Neural cell (in vitro differentiated cells): ENCODE measurements at regions not wholly inside any gene's neighbourhood (a gene's known extent, or its start where the extent isn't known, plus 50 kb on each side); places are given as distances from the start of the nearest gene placed in this dataset.

Experiments used
- H2AFZ ChIP-seq: fragments of 200-600, 300-800 bp; sonication (generic), shearing (Covaris generic); 2 replicates; pipeline ENCODE4 v1.6.0; 2014; ENCODE audit warnings: low read depth, mild to moderate bottlenecking, antibody characterized with exemption, low read length, moderate library complexity
- H3F3A ChIP-seq: fragments of 200-600 bp; shearing (Covaris generic); 2 replicates; pipeline ENCODE4 v1.6.1; 2016; ENCODE audit warnings: mild to moderate bottlenecking, moderate library complexity, mixed read lengths, antibody characterized with exemption, low read length; ENCODE audit not compliant: insufficient read depth, poor library complexity, severe bottlenecking
- H3K27ac ChIP-seq: fragments of 200-600, 300-800 bp; sonication (generic), shearing (Covaris generic); 2 replicates; pipeline ENCODE4 v1.5.1; 2014; ENCODE audit warnings: mild to moderate bottlenecking, low read length, moderate library complexity
- H3K27me3 ChIP-seq: fragments of 300-800, 200-600 bp; sonication (generic), shearing (Covaris generic); 2 replicates; pipeline ENCODE4 v1.6.0; 2014; ENCODE audit warnings: mild to moderate bottlenecking, low read depth, low read length, moderate library complexity; ENCODE audit not compliant: insufficient read depth
- H3K36me3 ChIP-seq: fragments of 300-800, 200-600 bp; sonication (generic), shearing (Covaris generic); 2 replicates; pipeline ENCODE4 v1.5.1; 2014; ENCODE audit warnings: mild to moderate bottlenecking, antibody characterized with exemption, low read length, moderate library complexity; ENCODE audit not compliant: insufficient read depth
- H3K4me2 ChIP-seq: fragments of 300-800, 200-600 bp; sonication (generic), shearing (Covaris generic); 2 replicates; pipeline ENCODE4 v1.6.0; 2014; ENCODE audit warnings: mild to moderate bottlenecking, low read length
- H3K4me3 ChIP-seq: fragments of 300-800, 200-600 bp; sonication (generic), shearing (Covaris generic); 2 replicates; pipeline ENCODE4 v1.5.1; 2014; ENCODE audit warnings: mild to moderate bottlenecking, low read length, moderate library complexity
- H3K79me2 ChIP-seq: fragments of 200-600 bp; shearing (Covaris generic); replicated peaks from 2 replicates; pipeline ENCODE4 v1.6.0; 2014; ENCODE audit warnings: mild to moderate bottlenecking, low read length, moderate library complexity; ENCODE audit not compliant: insufficient read depth
- H3K9ac ChIP-seq: fragments of 300-800, 200-600 bp; sonication (generic), shearing (Covaris generic); 2 replicates; pipeline ENCODE4 v1.6.1; 2016; ENCODE audit warnings: mild to moderate bottlenecking, low read length, mixed read lengths
- H3K9me2 ChIP-seq: fragments of 200-600 bp; shearing (Covaris generic); 2 replicates; pipeline ENCODE4 v1.6.1; 2016; ENCODE audit warnings: mild to moderate bottlenecking, low read length, mixed read lengths; ENCODE audit not compliant: insufficient read depth
- H3K9me3 ChIP-seq: fragments of 200-600, 300-800 bp; sonication (generic), shearing (Covaris generic); 2 replicates; pipeline ENCODE4 v1.6.1; 2016; ENCODE audit warnings: mild to moderate bottlenecking, mixed run types, low read length, moderate library complexity, mixed read lengths
- H4K20me1 ChIP-seq: fragments of 200-600 bp; shearing (Covaris generic); 2 replicates; pipeline ENCODE4 v1.6.1; 2016; ENCODE audit warnings: mild to moderate bottlenecking, mixed run types; ENCODE audit not compliant: insufficient read depth
- EP300 ChIP-seq: fragments of 450-650 bp; conservative IDR thresholded peaks from 2 replicates; pipeline ENCODE4 v1.6.1; 2014; ENCODE audit warnings: antibody characterized with exemption, mild to moderate bottlenecking, moderate library complexity; ENCODE audit not compliant: poor library complexity, severe bottlenecking
- EZH2 ChIP-seq: fragments of 200-600, 300-800 bp; shearing (Covaris generic), sonication (generic); IDR thresholded peaks from 2 replicates; pipeline ENCODE4 v1.6.1; 2014; ENCODE audit warnings: antibody characterized with exemption, low read length, borderline replicate concordance, mild to moderate bottlenecking; ENCODE audit not compliant: insufficient read depth, poor library complexity, severe bottlenecking
- MXI1 ChIP-seq: fragments of 450-650 bp; conservative IDR thresholded peaks from 2 replicates; pipeline ENCODE4 v1.6.1; 2014; ENCODE audit warnings: antibody characterized with exemption, mild to moderate bottlenecking; ENCODE audit not compliant: poor library complexity, severe bottlenecking
- POLR2AphosphoS5 ChIP-seq: IDR thresholded peaks from 2 replicates; pipeline ENCODE4 v1.6.1; 2012
- RAD21 ChIP-seq: fragments of 450-650 bp; conservative IDR thresholded peaks from 2 replicates; pipeline ENCODE4 v1.6.1; 2014; ENCODE audit warnings: antibody characterized with exemption, mild to moderate bottlenecking, moderate library complexity
- REST ChIP-seq: IDR thresholded peaks from 2 replicates; pipeline ENCODE4 v1.6.1; 2012; ENCODE audit warnings: borderline replicate concordance
- SMC3 ChIP-seq: fragments of 450-650 bp; conservative IDR thresholded peaks from 2 replicates; pipeline ENCODE4 v1.6.1; 2014; ENCODE audit warnings: antibody characterized with exemption, mild to moderate bottlenecking, moderate library complexity; ENCODE audit not compliant: poor library complexity
- TAF1 ChIP-seq: IDR thresholded peaks from 2 replicates; pipeline ENCODE4 v1.6.1; 2012; ENCODE audit warnings: low read depth
- TF ChIP-seq, protein P1 (sequence below): fragments of 450-650 bp; IDR thresholded peaks from 2 replicates; pipeline ENCODE4 v1.5.1; 2014; ENCODE audit warnings: antibody characterized with exemption, mild to moderate bottlenecking, moderate library complexity; ENCODE audit not compliant: poor library complexity, severe bottlenecking

DNA sequence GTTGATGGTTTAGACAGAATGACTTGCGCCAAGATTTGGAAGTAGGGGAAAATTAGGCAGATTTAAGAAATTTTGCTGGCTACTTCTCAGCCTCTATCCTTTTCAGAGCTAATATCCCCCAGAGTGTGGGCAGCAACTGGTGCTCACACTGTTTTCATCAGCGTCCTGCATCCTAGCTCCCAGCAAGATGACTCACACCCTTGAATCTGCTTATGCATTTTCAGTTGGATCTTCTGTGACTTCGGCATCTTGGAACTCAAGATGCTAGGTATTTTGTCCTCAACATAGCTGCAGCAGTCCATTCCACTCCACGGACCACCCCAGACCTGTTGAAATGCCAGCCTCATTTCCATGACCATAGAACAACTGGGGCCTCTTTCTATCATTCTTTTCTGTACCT, 336.1 kb upstream of the NR2F2 start:
- H3K36me3 ChIP-seq = no peaks in the 10 kb centered on the region
- no peaks in the 10 kb centered on the region for H3K9me2 ChIP-seq
- no peak overlapping the region for H3K4me2 ChIP-seq
- no peaks in the 10 kb centered on the region for H3F3A ChIP-seq
- H3K9ac ChIP-seq = no peak overlapping the region
- no peak overlapping the region for H2AFZ ChIP-seq
- H3K79me2 ChIP-seq = no peaks in the 10 kb centered on the region
- no peaks in the 10 kb centered on the region for H3K27me3 ChIP-seq
- H3K4me3 ChIP-seq = no peak overlapping the region
- no peaks in the 10 kb centered on the region for H3K9me3 ChIP-seq
- H4K20me1 ChIP-seq = no peaks in the 10 kb centered on the region
- TF ChIP-seq EZH2 = no peak
- TF ChIP-seq, protein P1, sequence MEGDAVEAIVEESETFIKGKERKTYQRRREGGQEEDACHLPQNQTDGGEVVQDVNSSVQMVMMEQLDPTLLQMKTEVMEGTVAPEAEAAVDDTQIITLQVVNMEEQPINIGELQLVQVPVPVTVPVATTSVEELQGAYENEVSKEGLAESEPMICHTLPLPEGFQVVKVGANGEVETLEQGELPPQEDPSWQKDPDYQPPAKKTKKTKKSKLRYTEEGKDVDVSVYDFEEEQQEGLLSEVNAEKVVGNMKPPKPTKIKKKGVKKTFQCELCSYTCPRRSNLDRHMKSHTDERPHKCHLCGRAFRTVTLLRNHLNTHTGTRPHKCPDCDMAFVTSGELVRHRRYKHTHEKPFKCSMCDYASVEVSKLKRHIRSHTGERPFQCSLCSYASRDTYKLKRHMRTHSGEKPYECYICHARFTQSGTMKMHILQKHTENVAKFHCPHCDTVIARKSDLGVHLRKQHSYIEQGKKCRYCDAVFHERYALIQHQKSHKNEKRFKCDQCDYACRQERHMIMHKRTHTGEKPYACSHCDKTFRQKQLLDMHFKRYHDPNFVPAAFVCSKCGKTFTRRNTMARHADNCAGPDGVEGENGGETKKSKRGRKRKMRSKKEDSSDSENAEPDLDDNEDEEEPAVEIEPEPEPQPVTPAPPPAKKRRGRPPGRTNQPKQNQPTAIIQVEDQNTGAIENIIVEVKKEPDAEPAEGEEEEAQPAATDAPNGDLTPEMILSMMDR = no peak
- H3K27ac ChIP-seq = no peak overlapping the region

DNA sequence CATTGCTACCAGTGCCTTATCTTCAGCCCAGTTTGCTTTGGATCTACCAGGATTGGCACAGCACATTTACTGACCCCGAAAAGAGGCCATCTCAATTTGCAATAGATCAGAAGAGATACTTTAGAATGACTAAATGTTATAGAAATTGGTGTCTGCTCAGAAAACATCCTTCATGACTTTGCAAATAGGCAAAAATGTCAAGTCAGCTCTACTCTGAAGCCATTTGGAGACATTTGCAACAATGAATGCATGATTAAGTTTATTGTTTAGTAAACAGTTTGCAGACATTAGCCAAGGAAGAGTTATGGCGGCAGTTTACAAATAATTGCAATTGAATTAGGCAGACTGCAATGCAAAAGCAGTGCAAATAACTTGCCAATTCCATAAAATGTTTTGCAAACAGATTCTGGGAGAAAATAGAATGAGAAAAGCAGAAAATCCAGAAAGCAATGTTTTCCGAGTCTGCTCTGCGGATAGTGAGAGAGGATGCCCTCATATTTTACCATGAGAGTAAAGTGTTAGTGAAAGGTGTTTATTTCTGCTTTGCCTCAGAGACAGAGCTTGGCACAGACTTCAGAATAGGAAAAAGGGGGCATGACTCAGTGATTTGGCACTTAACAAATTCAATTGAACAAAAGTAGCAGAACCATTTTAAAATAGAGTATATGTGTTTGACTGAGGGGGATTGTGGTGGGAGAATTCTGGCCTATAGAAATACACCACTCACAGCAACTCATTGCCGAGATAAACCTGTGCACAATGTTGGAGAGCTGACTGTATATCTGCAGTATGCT, 334.9 kb upstream of the NR2F2 start:
- Histone ChIP-seq H3F3A (no peaks in the 10 kb centered on the region), H3K9ac (no peak overlapping the region), H3K36me3 (no peaks in the 10 kb centered on the region), H3K79me2 (no peaks in the 10 kb centered on the region), H3K4me3 (no peak overlapping the region), H4K20me1 (no peaks in the 10 kb centered on the region), H3K4me2 (no peak overlapping the region), H3K9me2 (no peaks in the 10 kb centered on the region), H3K9me3 (no peaks in the 10 kb centered on the region), H3K27me3 (no peaks in the 10 kb centered on the region), H3K27ac (no peak overlapping the region), H2AFZ (no peak overlapping the region)
- TF ChIP-seq, protein P1 = no peak
- TF ChIP-seq POLR2AphosphoS5 = no peak
- TF ChIP-seq SMC3 = no peak
- TF ChIP-seq EZH2 = no peak
- TF ChIP-seq EP300 = no peak
- TF ChIP-seq MXI1 = no peak
- no peak for TF ChIP-seq TAF1
- TF ChIP-seq RAD21 = no peak
- no peak for TF ChIP-seq REST
